MM.1S (cell line): ENCODE measurements at regions not wholly inside any gene's neighbourhood (a gene's known extent, or its start where the extent isn't known, plus 50 kb on each side); places are given as distances from the start of the nearest gene placed in this dataset.

ENCODE experiments used
- DNase-seq: peaks from one replicate; pipeline ENCODE4 v3.0.0-alpha.2; 2015
- H2AFZ ChIP-seq: fragments of 300-600 bp; sonication (generic); 2 replicates; pipeline ENCODE4 v1.6.0; 2016; ENCODE audit warnings: antibody characterized with exemption, low read length
- H3F3A ChIP-seq: fragments of 300-600 bp; sonication (generic); 2 replicates; pipeline ENCODE4 v1.6.1; 2016; ENCODE audit warnings: mild to moderate bottlenecking, antibody characterized with exemption, low read length, moderate library complexity, mixed read lengths; ENCODE audit not compliant: insufficient read depth
- H3K27ac ChIP-seq: fragments of 300-600 bp; sonication (generic); 2 replicates; pipeline ENCODE4 v1.5.1; 2016; ENCODE audit warnings: mild to moderate bottlenecking, low read length
- H3K27me3 ChIP-seq: fragments of 300-600 bp; sonication (generic); replicated peaks from 2 replicates; pipeline ENCODE4 v1.6.0; 2016; ENCODE audit warnings: low read length; ENCODE audit not compliant: insufficient read depth
- H3K36me3 ChIP-seq: fragments of 300-600 bp; sonication (generic); replicated peaks from 2 replicates; pipeline ENCODE4 v1.6.1; 2016; ENCODE audit warnings: mild to moderate bottlenecking, low read length, mixed read lengths; ENCODE audit not compliant: insufficient read depth
- H3K4me1 ChIP-seq: fragments of 300-600 bp; sonication (generic); 2 replicates; pipeline ENCODE4 v1.6.1; 2016; ENCODE audit warnings: low read length, mixed read lengths
- H3K4me2 ChIP-seq: fragments of 300-600 bp; sonication (generic); 2 replicates; pipeline ENCODE4 v1.6.0; 2016; ENCODE audit warnings: low read depth, low read length
- H3K4me3 ChIP-seq: fragments of 300-600 bp; sonication (generic); 2 replicates; pipeline ENCODE4 v1.5.1; 2016; ENCODE audit warnings: low read length, mixed read lengths
- H3K79me2 ChIP-seq: fragments of 300-600 bp; sonication (generic); 2 replicates; pipeline ENCODE4 v1.6.1; 2016; ENCODE audit warnings: mixed run types, low read length, mixed read lengths
- H3K9ac ChIP-seq: fragments of 300-600 bp; sonication (generic); 2 replicates; pipeline ENCODE4 v1.6.1; 2016; ENCODE audit warnings: low read length, mixed read lengths
- H3K9me2 ChIP-seq: fragments of 300-600 bp; sonication (generic); replicated peaks from 2 replicates; pipeline ENCODE4 v1.6.1; 2016; ENCODE audit warnings: mild to moderate bottlenecking, low read length, mixed read lengths; ENCODE audit not compliant: insufficient read depth
- H3K9me3 ChIP-seq: fragments of 300-600 bp; sonication (generic); replicated peaks from 2 replicates; pipeline ENCODE4 v1.6.1; 2016; ENCODE audit warnings: mild to moderate bottlenecking, low read length, mixed read lengths; ENCODE audit not compliant: insufficient read depth
- H4K20me1 ChIP-seq: fragments of 300-600 bp; sonication (generic); 2 replicates; pipeline ENCODE4 v1.6.1; 2016; ENCODE audit warnings: mild to moderate bottlenecking, low read length, moderate library complexity, mixed read lengths; ENCODE audit not compliant: insufficient read depth
- EZH2 ChIP-seq: fragments of 300-600 bp; sonication (generic); optimal IDR thresholded peaks from 2 replicates; pipeline ENCODE3; 2017; ENCODE audit warnings: low read depth, mild to moderate bottlenecking, antibody characterized with exemption, low read length, mixed read lengths
- EZH2phosphoT487 ChIP-seq: fragments of 300-600 bp; sonication (generic); IDR thresholded peaks from 2 replicates; pipeline ENCODE4 v1.6.1; 2018; ENCODE audit warnings: antibody characterized with exemption, low read length
- TF ChIP-seq, protein P1 (sequence below): fragments of 300-600 bp; sonication (generic); IDR thresholded peaks from 2 replicates; pipeline ENCODE4 v1.5.1; 2016; ENCODE audit warnings: antibody characterized with exemption, low read length, mixed read lengths

DNA sequence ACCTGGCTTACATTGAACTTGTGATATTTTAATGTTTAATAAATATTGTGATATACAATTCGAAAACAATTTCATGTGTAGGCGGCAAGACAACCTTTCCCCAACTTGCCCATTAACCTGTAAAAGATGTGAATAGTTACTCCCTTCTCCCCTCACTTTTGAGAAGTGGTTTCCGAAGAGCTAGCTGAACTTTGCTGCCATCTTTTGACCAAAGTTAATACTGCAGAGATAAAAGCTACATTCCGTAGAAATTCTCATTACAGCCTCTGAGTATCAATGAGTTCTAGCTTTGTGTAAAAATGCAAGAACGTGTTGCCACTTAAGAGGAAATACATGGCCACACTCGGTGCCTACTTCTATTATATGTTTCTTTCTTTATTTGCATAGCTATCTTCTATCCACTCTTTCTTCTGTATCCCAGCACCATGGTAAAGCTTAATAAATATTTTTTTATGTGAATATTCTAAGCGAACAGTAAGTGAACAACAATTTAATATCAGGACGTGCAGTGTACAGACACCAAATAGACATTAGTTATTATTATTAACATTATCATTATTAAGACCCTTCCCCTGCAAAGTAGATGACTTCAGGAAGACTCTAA is 105.1 kb upstream of the TMEM260 start:
- H3K27me3 ChIP-seq: no peaks in the 10 kb centered on the region
- H3K9ac ChIP-seq: no peak overlapping the region
- no peaks in the 10 kb centered on the region for H3K9me3 ChIP-seq
- no peak overlapping the region for H3K27ac ChIP-seq
- H3K4me3 ChIP-seq: no peak overlapping the region
- H3K36me3 ChIP-seq: no peaks in the 10 kb centered on the region
- no peak overlapping the region for H3K4me2 ChIP-seq
- H3K9me2 ChIP-seq: no peaks in the 10 kb centered on the region
- no peaks in the 10 kb centered on the region for H3F3A ChIP-seq
- no peaks in the 10 kb centered on the region for H3K4me1 ChIP-seq
- no peaks in the 10 kb centered on the region for H3K79me2 ChIP-seq
- H2AFZ ChIP-seq: no peak overlapping the region
- TF ChIP-seq, protein P1, sequence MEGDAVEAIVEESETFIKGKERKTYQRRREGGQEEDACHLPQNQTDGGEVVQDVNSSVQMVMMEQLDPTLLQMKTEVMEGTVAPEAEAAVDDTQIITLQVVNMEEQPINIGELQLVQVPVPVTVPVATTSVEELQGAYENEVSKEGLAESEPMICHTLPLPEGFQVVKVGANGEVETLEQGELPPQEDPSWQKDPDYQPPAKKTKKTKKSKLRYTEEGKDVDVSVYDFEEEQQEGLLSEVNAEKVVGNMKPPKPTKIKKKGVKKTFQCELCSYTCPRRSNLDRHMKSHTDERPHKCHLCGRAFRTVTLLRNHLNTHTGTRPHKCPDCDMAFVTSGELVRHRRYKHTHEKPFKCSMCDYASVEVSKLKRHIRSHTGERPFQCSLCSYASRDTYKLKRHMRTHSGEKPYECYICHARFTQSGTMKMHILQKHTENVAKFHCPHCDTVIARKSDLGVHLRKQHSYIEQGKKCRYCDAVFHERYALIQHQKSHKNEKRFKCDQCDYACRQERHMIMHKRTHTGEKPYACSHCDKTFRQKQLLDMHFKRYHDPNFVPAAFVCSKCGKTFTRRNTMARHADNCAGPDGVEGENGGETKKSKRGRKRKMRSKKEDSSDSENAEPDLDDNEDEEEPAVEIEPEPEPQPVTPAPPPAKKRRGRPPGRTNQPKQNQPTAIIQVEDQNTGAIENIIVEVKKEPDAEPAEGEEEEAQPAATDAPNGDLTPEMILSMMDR: peak; percentile 56
- TF ChIP-seq EZH2phosphoT487 (no peak), EZH2 (no peak)
- peak; percentile 36 for DNase-seq
- no peaks in the 10 kb centered on the region for H4K20me1 ChIP-seq

DNA sequence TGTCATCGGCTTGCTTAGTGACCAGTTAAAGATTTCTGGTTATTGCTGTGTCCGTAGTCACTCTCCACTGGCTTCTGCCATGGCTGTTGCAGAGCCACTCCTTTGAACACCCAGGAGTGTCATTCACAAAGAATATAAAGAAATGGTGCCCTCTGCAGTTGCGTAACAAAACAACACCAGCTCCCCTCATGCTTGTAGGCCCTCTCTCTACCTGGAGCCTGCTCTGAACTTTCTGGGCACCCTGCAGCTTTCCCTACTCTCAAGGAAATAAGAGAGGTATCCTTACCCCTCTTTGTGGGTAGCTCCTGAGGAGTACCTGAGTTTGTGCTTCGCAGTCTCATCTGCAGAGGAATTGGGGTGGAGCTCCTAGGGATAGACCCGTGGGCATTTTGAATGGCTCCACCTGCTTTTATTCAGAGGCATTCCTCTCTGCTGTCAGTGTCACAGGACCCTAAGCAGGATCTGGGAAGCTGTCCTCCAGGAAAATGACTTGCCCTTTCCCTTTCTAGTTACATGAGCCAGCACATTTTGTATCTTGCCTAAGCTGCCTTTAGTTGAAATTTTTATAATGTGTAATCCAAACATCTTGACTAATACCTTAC is 97.2 kb upstream of the TMEM260 start:
- no peaks in the 10 kb centered on the region for H3K79me2 ChIP-seq
- H3K4me1 ChIP-seq: no peaks in the 10 kb centered on the region
- no peaks in the 10 kb centered on the region for H3K9me2 ChIP-seq
- H3K4me2 ChIP-seq: no peak overlapping the region
- H3K27ac ChIP-seq: no peak overlapping the region
- TF ChIP-seq, protein P1: peak; percentile 21; the same call in 1 of the 2 replicates
- TF ChIP-seq EZH2phosphoT487 (no peak), EZH2 (no peak)
- H3F3A ChIP-seq: no peaks in the 10 kb centered on the region
- H3K4me3 ChIP-seq: no peak overlapping the region
- no peak for DNase-seq
- H2AFZ ChIP-seq: no peak overlapping the region
- H4K20me1 ChIP-seq: no peaks in the 10 kb centered on the region
- no peaks in the 10 kb centered on the region for H3K9me3 ChIP-seq
- no peak overlapping the region for H3K9ac ChIP-seq
- no peaks in the 10 kb centered on the region for H3K27me3 ChIP-seq
- no peaks in the 10 kb centered on the region for H3K36me3 ChIP-seq

DNA sequence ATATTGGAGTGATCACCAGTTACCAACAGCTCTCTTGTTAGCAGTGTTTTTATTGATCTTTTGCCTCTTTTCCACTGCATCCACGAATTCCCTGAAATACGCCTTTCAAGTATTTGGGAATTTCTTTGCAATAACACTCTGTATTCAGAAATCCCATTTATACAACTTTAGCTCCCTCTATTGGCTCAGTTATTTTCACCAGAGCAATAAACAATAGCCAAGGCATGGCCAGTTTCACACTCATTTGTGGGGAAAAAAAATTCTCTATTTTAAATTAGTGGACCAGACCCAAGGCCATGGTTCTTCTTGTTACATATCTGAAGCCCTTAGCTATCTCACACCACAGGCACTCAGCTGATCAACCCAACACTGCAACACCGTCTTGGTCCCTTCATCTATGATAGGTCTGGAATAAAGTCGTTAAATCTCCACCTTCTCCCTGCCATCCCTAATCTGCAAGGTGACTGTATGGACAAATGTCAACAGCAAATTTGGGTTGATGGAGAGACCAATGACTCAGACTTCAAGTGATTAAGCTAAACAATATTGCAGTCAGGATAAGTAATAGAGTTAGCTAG is 92.4 kb upstream of the TMEM260 start:
- no peaks in the 10 kb centered on the region for H3K36me3 ChIP-seq
- no peaks in the 10 kb centered on the region for H4K20me1 ChIP-seq
- H3K79me2 ChIP-seq: no peaks in the 10 kb centered on the region
- no peaks in the 10 kb centered on the region for H3K27me3 ChIP-seq
- TF ChIP-seq EZH2phosphoT487: no peak
- TF ChIP-seq EZH2: no peak
- TF ChIP-seq, protein P1: peak; percentile 15
- H3K9me3 ChIP-seq: no peaks in the 10 kb centered on the region
- H3K9me2 ChIP-seq: no peaks in the 10 kb centered on the region
- no peak for DNase-seq
- H3F3A ChIP-seq: no peaks in the 10 kb centered on the region
- H3K4me2 ChIP-seq: no peak overlapping the region
- H3K4me3 ChIP-seq: no peak overlapping the region
- no peak overlapping the region for H3K27ac ChIP-seq
- H3K9ac ChIP-seq: no peak overlapping the region
- H2AFZ ChIP-seq: no peak overlapping the region
- no peaks in the 10 kb centered on the region for H3K4me1 ChIP-seq
